Progenitor cell of endocrine pancreas (in vitro differentiated cells): ENCODE measurements at regions not wholly inside any gene's neighbourhood (a gene's known extent, or its start where the extent isn't known, plus 50 kb on each side); places are given as distances from the start of the nearest gene placed in this dataset.

Experiments used
- DNase-seq: peaks from one replicate; pipeline ENCODE4 v3.0.0; 2021; ENCODE audit warnings: low spot score; ENCODE audit not compliant: unreplicated experiment
- H3K27ac Mint-ChIP-seq: 2 replicates; pipeline ENCODE4 v1.8.0; 2021; ENCODE audit warnings: mild to moderate bottlenecking, moderate library complexity, mixed read lengths
- H3K27me3 Mint-ChIP-seq: 2 replicates; pipeline ENCODE4 v1.8.0; 2021; ENCODE audit warnings: mixed read lengths
- H3K36me3 Mint-ChIP-seq: 2 replicates; pipeline ENCODE4 v1.8.0; 2022; ENCODE audit warnings: mixed read lengths; ENCODE audit not compliant: insufficient read depth
- H3K4me1 Mint-ChIP-seq: 2 replicates; pipeline ENCODE4 v1.8.0; 2021; ENCODE audit warnings: low read depth, mixed read lengths
- H3K4me3 Mint-ChIP-seq: 2 replicates; pipeline ENCODE4 v1.8.0; 2021; ENCODE audit warnings: low read depth, mild to moderate bottlenecking, moderate library complexity, mixed read lengths
- H3K9me3 Mint-ChIP-seq: 2 replicates; pipeline ENCODE4 v1.8.0; 2021; ENCODE audit warnings: low read depth, mixed read lengths
- CTCF ChIP-seq: fragments of 200-600 bp; sonication (generic); IDR thresholded peaks from one replicate; pipeline ENCODE4 v1.5.0; 2021; ENCODE audit warnings: antibody characterized with exemption, mild to moderate bottlenecking; ENCODE audit not compliant: unreplicated experiment

GRCh38 chr2:236863729-236864126 lies 222.0 kb upstream of the COPS8 start:
- peaks cover 2% of the 10 kb centered on the region for H3K36me3 Mint-ChIP-seq

GRCh38 chr2:236865052-236865451 lies 220.6 kb upstream of the COPS8 start:
- TF ChIP-seq CTCF: no peak
- Mint-ChIP-seq H3K4me3 (no peak overlapping the region), H3K4me1 (peaks cover 5% of the 10 kb centered on the region), H3K9me3 (peaks cover 20% of the 10 kb centered on the region), H3K27me3 (peaks cover 47% of the 10 kb centered on the region), H3K36me3 (peaks cover 2% of the 10 kb centered on the region), H3K27ac (no peak overlapping the region)
- no peak for DNase-seq

More at GRCh38 chr2:236863729-236864126, 222.0 kb upstream of the COPS8 start:
- TF ChIP-seq CTCF: no peak
- Mint-ChIP-seq H3K27me3 (peaks cover 46% of the 10 kb centered on the region), H3K4me3 (no peak overlapping the region), H3K4me1 (peaks cover 1% of the 10 kb centered on the region), H3K9me3 (peaks cover 20% of the 10 kb centered on the region), H3K27ac (no peak overlapping the region)
- DNase-seq: no peak

GRCh38 chr2:236866542-236867340 lies 218.9 kb upstream of the COPS8 start:
- Mint-ChIP-seq H3K27me3 (peaks cover 48% of the 10 kb centered on the region), H3K9me3 (peaks cover 20% of the 10 kb centered on the region), H3K36me3 (peaks cover 2% of the 10 kb centered on the region), H3K4me1 (peaks cover 9% of the 10 kb centered on the region), H3K4me3 (no peak overlapping the region), H3K27ac (no peak overlapping the region)
- DNase-seq: no peak
- no peak for TF ChIP-seq CTCF

GRCh38 chr2:236867441-236868260 lies 218.0 kb upstream of the COPS8 start:
- peaks cover 49% of the 10 kb centered on the region for H3K27me3 Mint-ChIP-seq
- peaks cover 2% of the 10 kb centered on the region for H3K36me3 Mint-ChIP-seq
- peaks cover 20% of the 10 kb centered on the region for H3K9me3 Mint-ChIP-seq
- TF ChIP-seq CTCF: no peak
- H3K27ac Mint-ChIP-seq: no peak overlapping the region
- H3K4me3 Mint-ChIP-seq: no peak overlapping the region
- no peak for DNase-seq
- H3K4me1 Mint-ChIP-seq: peaks cover 9% of the 10 kb centered on the region

GRCh38 chr2:236870370-236870769 lies 215.3 kb upstream of the COPS8 start:
- H3K4me3 Mint-ChIP-seq: no peak overlapping the region
- peaks cover 66% of the 10 kb centered on the region for H3K27me3 Mint-ChIP-seq
- H3K9me3 Mint-ChIP-seq: peaks cover 7% of the 10 kb centered on the region
- DNase-seq: no peak
- H3K27ac Mint-ChIP-seq: no peak overlapping the region
- H3K4me1 Mint-ChIP-seq: peaks cover 18% of the 10 kb centered on the region
- H3K36me3 Mint-ChIP-seq: peaks cover 1% of the 10 kb centered on the region
- no peak for TF ChIP-seq CTCF
